K562 (cell line): ENCODE measurements at regions not wholly inside any gene's neighbourhood (a gene's known extent, or its start where the extent isn't known, plus 50 kb on each side); places are given as distances from the start of the nearest gene placed in this dataset.

ENCODE experiments used
- ATAC-seq: fragments of 200-7000 bp; cut with Tn5 transposase; 3 replicates; pipeline ENCODE4 v1.9.1; 2020; ENCODE audit warnings: moderate library complexity
- BruUV-seq: library from RNA; stranded (reverse); fragments of 400-500 nt; replicated peaks from 2 replicates; lab custom pipeline; 2021; lab: Mats Ljungman, UMichigan
- CTCF ChIA-PET: fragments of 300-600 bp; formaldehyde crosslinking; extraction: SDS; loops from one replicate; lab custom pipeline; 2021; ENCODE audit warnings: low intra/inter-chr PET ratio; lab: Yijun Ruan, JAX
- POLR2A ChIA-PET: fragments of 300-600, 350-650 bp; sonication (Branson Sonifier 250); formaldehyde crosslinking; extraction: SDS; loops from one replicate; lab custom pipeline; 2021; ENCODE audit warnings: antibody characterized with exemption, inconsistent platforms; lab: Yijun Ruan, JAX
- DNase-seq, 4 experiments: peaks; one replicate each; pipeline versions ENCODE4 v3.0.0 to v3.0.0-alpha.2; 2011 to 2018; ENCODE audit warnings: low spot score in 3 of 4, mixed read lengths in 3 of 4; ENCODE audit errors: extremely low read depth in 1 of 4
- FAIRE-seq: peaks from 2 replicates; lab custom pipeline; 2011; peaks lifted over from hg19 to GRCh38; lab: Jason Lieb, UNC
- H2AFZ ChIP-seq: 2 replicates; pipeline ENCODE4 v1.6.0; 2011; ENCODE audit warnings: low read depth, low read length, control low read depth, inconsistent platforms
- H3K27ac ChIP-seq: fragments of 200-600 bp; 3 replicates; pipeline ENCODE4 v1.8.0; 2011; ENCODE audit warnings: low read depth, mild to moderate bottlenecking, control low read depth, inconsistent platforms, low read length, moderate library complexity, mixed read lengths; ENCODE audit errors: extremely low read depth
- H3K27me3 ChIP-seq, 2 experiments: fragments of 300-600 bp in 1 of 2; 2 replicates in 1 of 2; 3 replicates in 1 of 2; pipeline versions ENCODE4 v1.6.0 to v1.8.0; 2011; ENCODE audit warnings: inconsistent platforms in 2 of 2, low read length in 2 of 2, mild to moderate bottlenecking in 1 of 2, mixed read lengths in 1 of 2, moderate library complexity in 1 of 2; ENCODE audit not compliant: control insufficient read depth in 2 of 2, insufficient read depth in 2 of 2
- H3K36me3 ChIP-seq: fragments of 300-600 bp; 3 replicates; pipeline ENCODE4 v1.8.0; 2011; ENCODE audit warnings: mild to moderate bottlenecking, low read length, inconsistent platforms; ENCODE audit not compliant: control insufficient read depth, insufficient read depth
- H3K4me1 ChIP-seq, 2 experiments: fragments of 200-600 bp in 1 of 2; replicated peaks in 1 of 2; 2 replicates in 1 of 2; 3 replicates in 1 of 2; pipeline versions ENCODE4 v1.5.1 to v1.8.0; 2011; ENCODE audit warnings: inconsistent platforms in 2 of 2, low read length in 2 of 2, mild to moderate bottlenecking in 1 of 2, mixed read lengths in 1 of 2, moderate library complexity in 1 of 2; ENCODE audit not compliant: control insufficient read depth in 2 of 2, insufficient read depth in 2 of 2
- H3K4me2 ChIP-seq: 2 replicates; pipeline ENCODE4 v1.6.1; 2011; ENCODE audit warnings: low read length, control low read depth, inconsistent platforms, mixed read lengths; ENCODE audit not compliant: insufficient read depth
- H3K4me3 ChIP-seq: fragments of 200-600 bp; sonication (generic), shearing (Covaris generic); 2 replicates; pipeline ENCODE4 v1.5.1; 2016; ENCODE audit warnings: control low read depth, inconsistent platforms
- H3K79me2 ChIP-seq: fragments of 200-600 bp; 3 replicates; pipeline ENCODE4 v1.8.0; 2011; ENCODE audit warnings: low read length, inconsistent platforms; ENCODE audit not compliant: control insufficient read depth, insufficient read depth
- H3K9ac ChIP-seq, 2 experiments: 2 replicates each; pipeline versions ENCODE4 v1.6.0 to v1.6.1; 2011; ENCODE audit warnings: low read depth in 2 of 2, low read length in 2 of 2, control low read depth in 1 of 2, inconsistent platforms in 1 of 2, mild to moderate bottlenecking in 1 of 2, mixed read lengths in 1 of 2; ENCODE audit not compliant: insufficient read depth in 1 of 2
- H3K9me1 ChIP-seq: one replicate; pipeline ENCODE4 v1.6.0; 2011; ENCODE audit warnings: inconsistent platforms, mild to moderate bottlenecking, low read length, moderate library complexity; ENCODE audit not compliant: control insufficient read depth, insufficient read depth
- H3K9me3 ChIP-seq: replicated peaks from 2 replicates; pipeline ENCODE4 v1.5.1; 2011; ENCODE audit warnings: low read depth, low read length, inconsistent platforms; ENCODE audit not compliant: control insufficient read depth, insufficient read depth
- H4K20me1 ChIP-seq: replicated peaks from 2 replicates; pipeline ENCODE4 v1.6.1; 2011; ENCODE audit warnings: low read length, inconsistent platforms, mixed read lengths; ENCODE audit not compliant: control insufficient read depth, insufficient read depth
- ARHGAP35 ChIP-seq: fragments of 450-650 bp; IDR thresholded peaks from 2 replicates; pipeline ENCODE4 v1.6.1; 2018; ENCODE audit not compliant: partially characterized antibody
- BDP1 ChIP-seq: IDR thresholded peaks from 3 replicates; pipeline ENCODE4 v1.6.1; 2011; ENCODE audit not compliant: insufficient read length, insufficient read depth
- CEBPZ ChIP-seq: fragments of 150-350 bp; IDR thresholded peaks from 2 replicates; pipeline ENCODE4 v1.6.1; 2014; ENCODE audit warnings: low read depth, mild to moderate bottlenecking, low read length, borderline replicate concordance
- HDGF ChIP-seq: fragments of 450-650 bp; IDR thresholded peaks from 2 replicates; pipeline ENCODE4 v1.6.1; 2016
- ILF3 ChIP-seq: fragments of 450-650 bp; IDR thresholded peaks from 2 replicates; pipeline ENCODE4 v1.6.1; 2018; ENCODE audit warnings: antibody characterized with exemption, mild to moderate bottlenecking, moderate library complexity, borderline replicate concordance
- KDM4B ChIP-seq, 2 experiments: fragments of 450-650 bp in 1 of 2; sonication (generic) in 1 of 2; IDR thresholded peaks; 2 replicates each; pipeline ENCODE4 v1.6.1; 2016 to 2017; ENCODE audit warnings: borderline replicate concordance in 2 of 2, antibody characterized with exemption in 1 of 2, low read depth in 1 of 2, mild to moderate bottlenecking in 1 of 2
- KDM5B ChIP-seq: fragments of 200-600 bp; sonication (generic); IDR thresholded peaks from 2 replicates; pipeline ENCODE4 v1.6.1; 2012; ENCODE audit warnings: low read depth, mild to moderate bottlenecking, moderate library complexity, low read length, control low read depth, inconsistent platforms; ENCODE audit not compliant: insufficient replicate concordance
- MXI1 ChIP-seq: IDR thresholded peaks from 2 replicates; pipeline ENCODE4 v1.6.1; 2011; ENCODE audit warnings: low read depth, mild to moderate bottlenecking, improper control_type of control experiment, low read length
- NR4A1 ChIP-seq, 2 experiments: fragments of 250-450 bp in 1 of 2; fragments of 450-650 bp in 1 of 2; sonication (Bioruptor Pico) in 1 of 2; IDR thresholded peaks; 2 replicates each; pipeline versions ENCODE4 v1.4.0 to v1.6.1; 2016 to 2020; ENCODE audit warnings: mild to moderate bottlenecking in 2 of 2, missing compliant biosample characterization in 1 of 2, missing genetic modification characterization in 1 of 2, moderate library complexity in 1 of 2
- POLR2A ChIP-seq: fragments of 450-650 bp; conservative IDR thresholded peaks from 2 replicates; pipeline ENCODE4 v1.6.1; 2016
- ZBTB34 ChIP-seq: fragments of 250-450 bp; sonication (Bioruptor Pico); IDR thresholded peaks from 2 replicates; pipeline ENCODE4 v1.8.0; 2021; ENCODE audit warnings: mild to moderate bottlenecking, moderate library complexity
- ZNF431 ChIP-seq: sonication (generic); formaldehyde crosslinking; IDR thresholded peaks from 2 replicates; pipeline ENCODE4 v1.8.0; 2022; ENCODE audit warnings: mild to moderate bottlenecking, missing genetic modification reagents
- ZNF436 ChIP-seq: fragments of 250-450, 450-650 bp; sonication (Bioruptor Pico); formaldehyde crosslinking; IDR thresholded peaks from 2 replicates; pipeline ENCODE4 v1.7.0; 2020; ENCODE audit warnings: mild to moderate bottlenecking
- ZNF717 ChIP-seq: fragments of 250-450 bp; sonication (Bioruptor Pico); IDR thresholded peaks from 2 replicates; pipeline ENCODE4 v1.5.0; 2021
- WGBS: fragments of 100-300 bp; shearing (Covaris generic); methylation state at CpG from one replicate; pipeline ENCODE4 v1.1.6; 2016; ENCODE audit warnings: low coverage, mixed read lengths; ENCODE audit not compliant: insufficient coverage; ENCODE audit errors: missing lambda C conversion rate; 5-methylcytosine and 5-hydroxymethylcytosine counted together
- in situ Hi-C: fragments of 300-500 bp; cut with MboI; formaldehyde crosslinking; loops from 4 replicates; pipeline ENCODE4 v1.15.0; 2018; ENCODE audit warnings: inconsistent platforms, mixed read lengths
- intact Hi-C: fragments of 100-400 bp; cut with micrococcal nuclease; formaldehyde crosslinking; loops from 2 replicates; pipeline ENCODE4 v1.14.2; 2022

DNA sequence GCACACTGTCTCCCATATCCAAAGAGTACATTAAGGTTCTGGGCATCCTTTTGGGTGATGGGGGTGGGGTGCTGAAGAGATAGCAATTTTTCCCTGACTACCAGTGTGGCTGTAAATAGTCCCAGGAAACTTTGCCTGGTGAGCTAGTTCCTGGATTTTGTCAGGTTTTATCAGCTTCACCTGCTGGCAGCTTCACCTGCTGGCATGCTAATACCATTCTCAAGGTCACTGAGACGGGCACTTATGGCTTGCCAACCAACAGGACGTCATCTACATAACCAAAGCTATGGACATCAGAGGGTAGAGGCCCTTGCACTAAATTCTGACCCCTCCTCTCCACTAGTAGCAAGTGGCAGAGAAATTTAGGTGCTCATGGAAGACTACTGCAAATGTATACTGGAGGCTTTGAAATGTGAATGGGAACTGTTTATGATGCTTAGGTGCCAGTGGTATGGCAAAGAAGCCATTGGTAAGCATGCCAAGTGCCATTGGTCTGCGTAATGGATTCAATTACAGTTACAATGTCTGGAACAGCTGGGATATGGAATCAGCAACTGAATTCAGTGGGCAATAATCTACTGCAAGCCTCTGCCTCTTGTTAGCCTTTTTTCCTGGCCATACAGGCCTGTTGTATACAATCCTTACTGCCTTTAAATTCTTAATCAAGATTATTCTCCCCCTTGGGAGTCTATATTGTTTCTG is 71.6 kb upstream of the SH3RF1 start:
- Histone ChIP-seq H3K4me1 (no peaks in the 10 kb centered on the region), H3K4me2 (no peak overlapping the region), H3K9ac (no peak overlapping the region), H3K27ac (no peak overlapping the region), H4K20me1 (no peaks in the 10 kb centered on the region), H2AFZ (no peak overlapping the region), H3K36me3 (no peaks in the 10 kb centered on the region), H3K4me3 (no peak overlapping the region), H3K79me2 (no peaks in the 10 kb centered on the region), H3K9me3 (no peaks in the 10 kb centered on the region), H3K27me3 (no peaks in the 10 kb centered on the region), H3K9me1 (no peaks in the 10 kb centered on the region)
- ChIA-PET POLR2A (no interaction called here), CTCF (no interaction called here)
- DNase-seq = no peak
- WGBS = 3% methylated on average over 3 of the region's 3 CpGs
- no peak for ATAC-seq
- no peak for FAIRE-seq
- TF ChIP-seq MXI1 = no peak
- no peak for TF ChIP-seq ZNF431 (CRISPR knock-in tag)
- no peak for TF ChIP-seq ZNF436 (CRISPR knock-in tag)
- no peak for TF ChIP-seq NR4A1 (CRISPR knock-in tag; IDR thresholded peaks at IDR 0.05)
- no peak for TF ChIP-seq NR4A1 (tag; IDR thresholded peaks at IDR 0.05)
- no peak for TF ChIP-seq CEBPZ
- no peak for TF ChIP-seq POLR2A
- TF ChIP-seq KDM4B (IDR thresholded peaks at IDR 0.05; ENCODE audit: borderline replicate concordance in 2 of 2, low read depth in 1 of 2) = no peak
- TF ChIP-seq HDGF = no peak
- no peak for TF ChIP-seq ARHGAP35
- TF ChIP-seq ILF3 = no peak
- no peak for TF ChIP-seq ZBTB34 (CRISPR knock-in tag)
- no peak for TF ChIP-seq ZNF717 (CRISPR knock-in tag)
- TF ChIP-seq BDP1 = no peak
- no peak for TF ChIP-seq KDM5B
- in situ Hi-C loops (no loop called here), intact Hi-C loops (no loop called here)
- no TSS peak for BruUV-seq
